GM19023 (cell line): ENCODE measurements at regions not wholly inside any gene's neighbourhood (a gene's known extent, or its start where the extent isn't known, plus 50 kb on each side); places are given as distances from the start of the nearest gene placed in this dataset.

ENCODE experiments used
- ATAC-seq: cut with Tn5 transposase; IDR thresholded peaks from one replicate; pipeline ENCODE4 v1.9.1; 2021; ENCODE audit warnings: mild to moderate bottlenecking, moderate library complexity; ENCODE audit not compliant: unreplicated experiment

DNA sequence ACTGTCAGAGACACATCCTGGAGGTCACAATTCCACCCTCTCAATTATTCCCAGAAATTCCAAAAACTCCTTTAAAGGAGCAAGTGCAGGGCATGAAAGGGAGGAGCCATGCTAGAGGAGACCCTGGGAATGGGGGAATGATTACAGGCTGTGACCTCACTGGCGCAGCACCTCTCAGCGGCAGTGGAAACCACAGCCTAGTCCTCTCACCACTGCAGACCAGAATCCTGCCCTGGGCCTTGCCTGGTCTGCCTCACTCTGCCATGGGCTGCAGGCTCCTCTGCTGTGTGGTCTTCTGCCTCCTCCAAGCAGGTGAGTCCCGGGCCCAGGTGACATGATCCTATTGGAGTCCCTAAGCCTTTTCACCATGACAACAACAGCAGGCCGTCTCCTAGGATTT, 50.5 kb upstream of the PRSS58 start:
- ATAC-seq = no peak
